ENCODE measurements at regions not wholly inside any gene's neighbourhood (a gene's known extent, or its start where the extent isn't known, plus 50 kb on each side); places are given as distances from the start of the nearest gene placed in this dataset.
A peak's percentile ranks its signal among the peaks of the same experiment; 100 is the strongest.

- in situ Hi-C loops (cut with MboI; ENCODE audit: low pct_unique_long_range_greater_than_20kb in 2 of 9, low sequenced_read_pairs in 9 of 9, unreplicated experiment in 9 of 9): no loop called here
- Histone ChIP-seq H3K4me1 (replicated peaks in 1 of 2) (no peaks in the 10 kb centered on the region), H3K4me3 (no peak overlapping the region), H3K27ac (no peak overlapping the region)
- ATAC-seq (replicated peaks in 6 of 8): no peak
- 9 to 77% (median 61%) methylated on average over 3 to 6 of the region's 6 CpGs for WGBS, 10 experiments
These were observed 936.2 kb upstream of the LCORL start for GRCh38 chr4:18957716-18958115.

DNA sequence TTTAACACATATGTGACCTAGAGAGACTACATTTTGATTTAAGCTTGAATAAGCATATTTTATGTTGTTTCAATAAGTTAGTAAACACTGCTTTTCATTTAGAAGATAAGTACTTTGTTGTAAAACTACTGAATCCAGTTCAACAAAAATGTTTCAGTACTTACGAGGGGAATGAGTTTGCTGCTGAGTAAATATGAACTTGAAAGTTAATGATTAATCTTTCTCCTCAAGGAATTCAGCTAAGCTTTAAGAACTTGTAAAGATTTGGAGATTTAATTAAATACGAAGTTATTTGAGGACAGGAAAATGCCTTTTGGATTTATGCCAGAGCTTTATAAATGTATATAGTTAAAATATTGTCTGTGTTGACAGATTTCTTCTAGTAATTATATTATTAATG, 933.0 kb upstream of the LCORL start:
- H3K4me3 ChIP-seq: no peak overlapping the region
- 25 to 52% (median 39%) methylated on average over 1 to 2 of the region's 2 CpGs for WGBS, 10 experiments
- no peaks in the 10 kb centered on the region for H3K4me1 ChIP-seq (replicated peaks in 1 of 2)
- in situ Hi-C loops (cut with MboI; ENCODE audit: low pct_unique_long_range_greater_than_20kb in 2 of 9, low sequenced_read_pairs in 9 of 9, unreplicated experiment in 9 of 9): no loop called here
- ATAC-seq (replicated peaks in 6 of 8): no peak
- no peak overlapping the region for H3K27ac ChIP-seq

DNA sequence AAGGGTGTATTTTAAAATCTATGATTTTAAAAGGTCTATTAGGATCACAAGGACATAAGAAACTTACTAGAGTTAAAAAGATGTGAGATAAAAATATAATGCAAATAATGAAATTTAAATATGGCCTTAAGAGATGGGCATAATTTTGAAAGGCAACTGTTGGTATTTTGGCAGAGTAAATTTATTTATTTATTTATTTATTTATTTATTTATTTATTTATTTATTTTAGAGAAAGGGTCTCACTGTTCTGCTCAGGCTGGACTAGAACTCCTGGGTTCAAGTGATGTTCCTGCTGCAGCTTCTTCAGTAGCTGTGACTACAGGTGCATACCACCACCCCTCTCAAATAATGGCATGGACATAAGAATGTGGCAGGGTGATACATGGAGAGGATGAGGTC, 932.1 kb upstream of the LCORL start:
- H3K4me3 ChIP-seq: no peak overlapping the region
- in situ Hi-C loops (cut with MboI; ENCODE audit: low pct_unique_long_range_greater_than_20kb in 2 of 9, low sequenced_read_pairs in 9 of 9, unreplicated experiment in 9 of 9): no loop called here
- no peak for ATAC-seq (replicated peaks in 6 of 8)
- H3K4me1 ChIP-seq (replicated peaks in 1 of 2): no peaks in the 10 kb centered on the region
- no peak overlapping the region for H3K27ac ChIP-seq

DNA sequence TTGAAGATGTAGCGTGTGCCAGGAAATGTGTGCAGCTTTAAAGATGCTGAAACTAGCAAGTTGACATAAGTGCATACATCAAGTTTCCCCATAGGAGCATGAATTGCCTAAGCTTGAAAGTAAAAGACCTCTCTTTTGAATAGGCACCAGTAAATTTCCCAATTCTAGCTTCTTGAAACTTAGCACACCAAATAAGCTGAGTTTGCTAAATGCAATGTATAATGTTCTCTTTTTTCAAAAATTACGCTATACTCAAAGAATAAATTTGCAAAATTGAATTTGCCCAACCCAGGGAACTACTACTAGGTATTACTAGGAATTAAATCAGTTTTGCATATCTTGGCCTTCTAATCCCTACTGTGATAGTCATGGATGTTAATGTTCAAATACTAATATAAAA, 923.9 kb upstream of the LCORL start:
- 22 to 100% (median 90%) methylated on average over 1 to 2 of the region's 2 CpGs; no CpG with 5 or more reads in 1 of the 10 experiments for WGBS, 10 experiments
- Histone ChIP-seq H3K4me1 (replicated peaks in 1 of 2) (no peaks in the 10 kb centered on the region), H3K27ac (no peak overlapping the region), H3K4me3 (no peak overlapping the region)
- ATAC-seq (replicated peaks in 6 of 8): no peak
- in situ Hi-C loops (cut with MboI; ENCODE audit: low pct_unique_long_range_greater_than_20kb in 2 of 9, low sequenced_read_pairs in 9 of 9, unreplicated experiment in 9 of 9): no loop called here

- in situ Hi-C loops (cut with MboI; ENCODE audit: low pct_unique_long_range_greater_than_20kb in 2 of 9, low sequenced_read_pairs in 9 of 9, unreplicated experiment in 9 of 9): no loop called here
- H3K4me3 ChIP-seq: no peak overlapping the region
- H3K4me1 ChIP-seq (replicated peaks in 1 of 2): no peaks in the 10 kb centered on the region
- ATAC-seq (replicated peaks in 6 of 8): no peak
- no peak overlapping the region for H3K27ac ChIP-seq
These were observed 921.3 kb upstream of the LCORL start for GRCh38 chr4:18942874-18943273.

DNA sequence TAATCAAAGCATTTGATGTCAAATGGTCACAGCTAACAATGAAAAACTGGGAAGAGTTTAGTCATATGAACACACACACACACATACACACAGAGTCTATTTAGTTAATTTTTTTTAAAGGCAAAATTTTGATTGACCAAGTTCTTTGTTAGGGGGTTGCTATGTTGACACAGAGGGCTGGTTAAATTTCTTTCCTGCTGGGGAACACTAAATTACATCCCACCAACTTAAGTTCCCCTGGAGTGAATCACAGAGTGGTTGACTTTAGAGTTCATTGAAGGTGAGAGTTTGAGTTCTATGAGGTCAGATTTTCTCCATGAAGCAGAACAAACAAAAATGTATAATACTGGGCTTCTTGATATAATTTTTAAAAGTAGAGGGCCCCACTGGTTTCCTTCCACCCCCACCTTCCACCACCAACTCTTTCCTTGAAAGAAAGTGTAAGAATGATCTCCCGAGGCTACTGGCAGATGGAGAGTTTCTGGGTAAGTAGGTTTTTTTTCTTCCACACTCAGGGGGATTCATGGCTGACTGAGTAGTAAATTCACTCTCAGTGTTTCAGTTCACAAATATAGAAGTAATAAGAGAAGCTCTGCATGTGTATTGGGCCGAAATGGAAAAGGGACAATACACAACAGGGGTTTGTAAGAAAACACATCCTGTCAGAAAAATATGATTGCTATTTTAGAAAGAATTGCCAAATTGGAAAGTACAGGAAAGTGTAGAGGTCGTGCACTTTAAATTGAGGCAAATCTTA, 917.0 kb upstream of the LCORL start:
- in situ Hi-C loops (cut with MboI; ENCODE audit: low pct_unique_long_range_greater_than_20kb in 2 of 9, low sequenced_read_pairs in 9 of 9, unreplicated experiment in 9 of 9): loop anchor here in 1 of 9 experiments (10.0 kb wide), 1 partner anchor 244 kb away; no protein-coding TSS in a partner anchor
- Histone ChIP-seq H3K4me3 (no peak overlapping the region), H3K27ac (no peak overlapping the region), H3K4me1 (replicated peaks in 1 of 2) (no peaks in the 10 kb centered on the region)
- WGBS, 10 experiments: 0 to 70% (median 51%) methylated on average over 1 to 3 of the region's 3 CpGs; no CpG with 5 or more reads in 1 of the 10 experiments
- ATAC-seq (replicated peaks in 6 of 8): no peak

GRCh38 chr4:18937746-18938145, 916.2 kb upstream of the LCORL start:
- in situ Hi-C loops (cut with MboI; ENCODE audit: low pct_unique_long_range_greater_than_20kb in 2 of 9, low sequenced_read_pairs in 9 of 9, unreplicated experiment in 9 of 9): loop anchor here in 1 of 9 experiments (10.0 kb wide), 1 partner anchor 243 kb away; no protein-coding TSS in a partner anchor
- H3K4me1 ChIP-seq (replicated peaks in 1 of 2): no peaks in the 10 kb centered on the region
- 17 to 100% (median 82%) methylated on average over 1 to 4 of the region's 4 CpGs; no CpG with 5 or more reads in 3 of the 10 experiments for WGBS, 10 experiments
- no peak for ATAC-seq (replicated peaks in 6 of 8)
- H3K4me3 ChIP-seq: no peak overlapping the region
- H3K27ac ChIP-seq: no peak overlapping the region

DNA sequence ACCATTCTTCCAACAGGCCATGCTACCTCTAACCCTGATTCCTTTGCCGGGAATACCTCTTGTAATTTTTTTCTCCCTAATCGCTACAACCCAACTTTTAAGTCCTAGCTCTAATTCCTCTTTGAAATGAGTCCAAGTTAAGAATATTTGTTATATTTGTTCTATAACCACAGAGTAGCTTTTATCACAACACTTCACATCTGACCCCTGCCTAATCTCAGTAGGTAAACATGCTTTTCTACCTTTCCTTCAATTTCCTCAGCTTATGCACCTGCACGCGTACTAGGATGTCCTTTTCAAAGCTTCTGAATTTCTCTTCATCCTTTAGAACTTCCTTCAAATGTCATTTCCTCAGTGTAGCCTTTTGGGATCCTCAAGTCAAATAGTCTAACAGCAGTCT, 915.5 kb upstream of the LCORL start:
- 26 to 100% (median 85%) methylated on average over 2 to 4 of the region's 4 CpGs for WGBS, 10 experiments
- no peak for ATAC-seq (replicated peaks in 6 of 8)
- Histone ChIP-seq H3K4me1 (replicated peaks in 1 of 2) (no peaks in the 10 kb centered on the region), H3K4me3 (no peak overlapping the region), H3K27ac (no peak overlapping the region)
- in situ Hi-C loops (cut with MboI; ENCODE audit: low pct_unique_long_range_greater_than_20kb in 2 of 9, low sequenced_read_pairs in 9 of 9, unreplicated experiment in 9 of 9): loop anchor here in 1 of 9 experiments (10.0 kb wide), 1 partner anchor 242 kb away; no protein-coding TSS in a partner anchor

- Histone ChIP-seq H3K4me1 (replicated peaks in 1 of 2) (peaks cover 0 to 2% of the 10 kb centered on the region in 2 donors), H3K4me3 (no peak overlapping the region), H3K27ac (no peak overlapping the region)
- in situ Hi-C loops (cut with MboI; ENCODE audit: low pct_unique_long_range_greater_than_20kb in 2 of 9, low sequenced_read_pairs in 9 of 9, unreplicated experiment in 9 of 9): loop anchor here in 1 of 9 experiments (10.0 kb wide), 1 partner anchor 241 kb away; no protein-coding TSS in a partner anchor
- no peak for ATAC-seq (replicated peaks in 6 of 8)
- 0 to 94% (median 57%) methylated on average over 2 to 7 of the region's 7 CpGs; no CpG with 5 or more reads in 1 of the 10 experiments for WGBS, 10 experiments
These were observed 914.2 kb upstream of the LCORL start for GRCh38 chr4:18935659-18936345.

- Histone ChIP-seq H3K4me3 (no peak overlapping the region), H3K4me1 (replicated peaks in 1 of 2) (peaks cover 0 to 2% of the 10 kb centered on the region in 2 donors), H3K27ac (no peak overlapping the region)
- WGBS, 10 experiments: 0 to 91% (median 66%) methylated on average over 1 to 4 of the region's 4 CpGs; no CpG with 5 or more reads in 2 of the 10 experiments
- peak in 2 of 8 experiments; percentile 56 for ATAC-seq (replicated peaks in 6 of 8)
- in situ Hi-C loops (cut with MboI; ENCODE audit: low pct_unique_long_range_greater_than_20kb in 2 of 9, low sequenced_read_pairs in 9 of 9, unreplicated experiment in 9 of 9): loop anchor here in 1 of 9 experiments (10.0 kb wide), 1 partner anchor 239 kb away; no protein-coding TSS in a partner anchor
These were observed 912.6 kb upstream of the LCORL start for GRCh38 chr4:18934197-18934596.

GRCh38 chr4:18932730-18933339, 911.3 kb upstream of the LCORL start:
- ATAC-seq (replicated peaks in 6 of 8): peak in 4 of 8 experiments; percentile 17 to 39 (median 32)
- in situ Hi-C loops (cut with MboI; ENCODE audit: low pct_unique_long_range_greater_than_20kb in 2 of 9, low sequenced_read_pairs in 9 of 9, unreplicated experiment in 9 of 9): loop anchor here in 1 of 9 experiments (10.0 kb wide), 1 partner anchor 238 kb away; no protein-coding TSS in a partner anchor
- 0 to 100% (median 70%) methylated on average over 1 of the region's 1 CpG; no CpG with 5 or more reads in 4 of the 10 experiments for WGBS, 10 experiments
- Histone ChIP-seq H3K27ac (no peak overlapping the region), H3K4me3 (no peak overlapping the region), H3K4me1 (replicated peaks in 1 of 2) (peaks cover 0 to 2% of the 10 kb centered on the region in 2 donors)

DNA sequence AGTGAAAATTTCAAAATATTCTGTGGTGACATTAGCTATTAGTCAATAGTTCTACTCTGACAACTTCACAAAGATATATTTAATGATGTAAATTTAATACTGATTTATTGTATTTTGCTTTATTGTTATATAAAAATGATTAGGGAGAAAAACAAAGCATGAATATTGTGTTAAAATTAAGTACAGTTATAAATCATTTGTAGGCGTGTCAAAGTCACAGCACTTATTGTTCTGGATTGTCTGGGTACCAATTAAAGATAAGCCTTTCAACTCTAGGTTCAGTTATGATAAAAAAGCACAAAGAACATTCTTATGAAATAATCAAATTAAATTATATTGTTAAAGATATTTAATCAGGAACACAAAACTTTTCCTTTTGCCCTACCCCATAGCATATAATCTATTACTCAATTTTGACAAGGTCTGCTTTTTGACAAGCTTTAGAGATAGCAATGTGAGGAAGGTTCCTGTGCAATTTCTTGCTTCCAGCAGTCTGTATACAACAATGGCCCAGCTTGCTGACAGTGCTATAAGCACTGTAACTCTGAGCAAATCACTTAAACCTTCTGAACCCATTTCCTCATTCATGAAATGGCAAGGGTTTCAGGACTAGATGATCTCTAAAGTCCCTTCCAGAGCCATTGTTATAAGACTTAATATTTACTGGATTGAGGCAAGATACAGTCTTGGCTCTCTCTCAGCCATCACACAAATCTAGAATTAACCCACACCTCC, 910.3 kb upstream of the LCORL start:
- in situ Hi-C loops (cut with MboI; ENCODE audit: low pct_unique_long_range_greater_than_20kb in 2 of 9, low sequenced_read_pairs in 9 of 9, unreplicated experiment in 9 of 9): loop anchor here in 1 of 9 experiments (10.0 kb wide), 1 partner anchor 237 kb away; no protein-coding TSS in a partner anchor
- H3K4me3 ChIP-seq: no peak overlapping the region
- peaks cover 0 to 2% of the 10 kb centered on the region in 2 donors for H3K4me1 ChIP-seq (replicated peaks in 1 of 2)
- no peak overlapping the region for H3K27ac ChIP-seq
- WGBS, 10 experiments: 22 to 100% (median 90%) methylated on average over 1 of the region's 1 CpG; no CpG with 5 or more reads in 1 of the 10 experiments
- no peak for ATAC-seq (replicated peaks in 6 of 8)

All from motor neuron (in vitro differentiated cells).